GM18519 (cell line): ENCODE measurements at regions not wholly inside any gene's neighbourhood (a gene's known extent, or its start where the extent isn't known, plus 50 kb on each side); places are given as distances from the start of the nearest gene placed in this dataset.

Source experiments
- ATAC-seq: cut with Tn5 transposase; IDR thresholded peaks from one replicate; pipeline ENCODE4 v1.9.1; 2021; ENCODE audit warnings: mild to moderate bottlenecking, moderate library complexity; ENCODE audit not compliant: unreplicated experiment, low FRiP score

DNA sequence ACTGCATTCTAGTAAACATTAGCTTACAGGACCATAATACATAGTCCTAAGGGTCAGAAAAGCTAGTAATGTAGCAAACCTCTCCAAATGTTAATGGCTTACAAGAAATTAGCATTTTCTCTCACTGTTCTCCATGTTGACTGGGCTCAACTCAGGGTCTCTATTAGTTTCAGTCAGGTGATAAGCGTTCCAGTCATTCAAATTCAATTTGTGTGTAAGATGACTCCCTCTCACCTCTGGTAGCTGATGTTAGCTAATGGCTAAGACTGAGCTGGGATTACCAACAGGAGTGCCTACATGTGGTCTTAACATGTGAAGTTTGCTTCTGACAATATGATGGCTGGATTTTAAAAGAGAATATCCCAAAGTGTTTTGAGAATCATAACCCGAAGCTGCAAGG, 630.5 kb upstream of the USP15 start:
- no peak for ATAC-seq

DNA sequence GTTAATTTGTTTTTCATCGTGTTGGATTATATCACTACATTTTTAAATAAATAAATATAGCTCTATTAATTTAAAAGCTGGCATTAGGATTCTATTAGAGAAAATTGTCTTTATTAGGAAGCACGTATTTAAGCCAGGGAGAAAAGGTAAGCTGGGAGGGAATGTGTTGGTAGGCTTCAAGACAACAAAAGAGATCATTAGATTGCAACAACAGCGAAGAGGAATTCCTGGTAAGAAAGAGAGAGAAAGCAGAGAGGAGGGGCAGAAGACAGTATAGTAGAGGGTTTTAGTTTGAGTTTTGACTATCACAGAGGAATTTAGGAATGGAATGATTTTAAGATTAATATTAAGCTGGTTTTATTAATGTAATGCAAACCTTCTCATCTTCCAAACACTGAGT, 613.6 kb upstream of the USP15 start:
- ATAC-seq, result no peak

DNA sequence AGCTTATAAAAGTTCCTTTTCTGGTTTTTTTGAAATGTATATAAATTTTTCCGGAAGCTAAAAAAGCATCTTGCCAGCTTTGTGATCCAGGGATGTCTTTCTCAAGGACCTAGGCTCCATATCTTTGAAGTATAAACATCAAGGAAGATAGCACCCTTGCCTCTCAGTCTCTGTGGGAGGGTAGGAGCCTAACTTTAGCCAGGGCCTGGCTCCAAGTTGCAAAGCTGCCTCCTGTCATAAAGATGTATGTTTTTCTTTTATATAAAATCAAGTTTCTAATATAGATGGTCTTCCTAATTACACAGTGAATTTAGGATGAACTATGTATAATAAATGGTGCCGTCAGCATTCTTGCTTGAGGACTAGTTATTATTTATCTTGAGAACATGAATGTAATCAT, 612.6 kb upstream of the USP15 start:
- no peak for ATAC-seq

DNA sequence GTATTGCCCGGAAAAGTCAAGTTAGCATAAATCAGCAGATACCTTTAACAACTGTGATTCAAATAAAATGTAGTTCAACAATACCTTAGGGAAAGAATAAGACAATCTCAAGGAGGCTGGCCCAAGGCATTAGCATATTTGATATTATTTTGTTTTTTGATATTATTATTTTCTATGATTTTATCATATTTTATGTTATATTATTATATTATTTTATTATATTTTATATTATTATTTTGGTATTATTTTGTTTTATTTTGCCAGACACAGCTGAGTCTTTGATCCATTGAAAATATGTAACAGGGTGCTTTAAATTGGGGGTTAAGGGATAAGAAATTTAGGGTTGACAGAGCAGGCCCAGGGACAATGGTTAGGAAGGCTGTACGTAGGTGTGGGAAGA, 607.9 kb upstream of the USP15 start:
- no peak for ATAC-seq

DNA sequence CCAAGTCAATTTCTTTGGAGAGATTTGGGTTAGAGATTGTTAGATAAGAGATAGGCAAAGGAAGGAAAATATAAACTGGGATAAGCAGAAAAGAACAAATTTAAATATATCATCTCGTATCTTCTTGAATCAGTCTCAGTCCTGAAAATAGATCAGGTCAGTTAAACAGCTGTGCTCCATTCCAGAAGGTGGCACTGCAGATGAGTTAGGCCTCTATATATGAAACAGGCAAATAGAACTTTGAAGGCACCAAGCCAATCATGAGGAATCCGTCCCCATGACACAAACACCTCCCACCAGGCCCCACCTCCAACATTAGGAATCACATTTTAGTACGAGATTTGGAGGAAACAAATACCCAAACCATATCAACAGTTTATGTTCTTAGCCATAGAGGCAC, 605.5 kb upstream of the USP15 start:
- no peak for ATAC-seq

DNA sequence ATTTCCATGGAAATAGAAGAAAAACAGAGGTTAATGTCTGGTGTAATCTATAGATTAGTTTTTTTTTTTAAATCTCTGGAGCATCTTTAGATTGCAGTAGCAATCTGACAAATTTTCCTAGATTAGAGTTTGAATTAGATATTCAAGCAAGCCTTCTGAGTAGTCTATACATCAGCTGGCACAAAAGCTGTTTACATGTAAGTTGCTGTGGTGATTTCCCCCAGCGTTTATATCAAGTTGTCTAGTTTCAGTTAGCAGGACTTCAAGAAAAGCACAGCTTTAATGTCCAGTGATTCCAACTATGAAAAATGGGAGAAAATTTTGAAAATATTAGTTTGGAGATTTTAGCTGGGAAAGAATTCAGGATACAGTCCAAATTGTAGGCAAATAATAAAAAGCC, 605.0 kb upstream of the USP15 start:
- no peak for ATAC-seq

DNA sequence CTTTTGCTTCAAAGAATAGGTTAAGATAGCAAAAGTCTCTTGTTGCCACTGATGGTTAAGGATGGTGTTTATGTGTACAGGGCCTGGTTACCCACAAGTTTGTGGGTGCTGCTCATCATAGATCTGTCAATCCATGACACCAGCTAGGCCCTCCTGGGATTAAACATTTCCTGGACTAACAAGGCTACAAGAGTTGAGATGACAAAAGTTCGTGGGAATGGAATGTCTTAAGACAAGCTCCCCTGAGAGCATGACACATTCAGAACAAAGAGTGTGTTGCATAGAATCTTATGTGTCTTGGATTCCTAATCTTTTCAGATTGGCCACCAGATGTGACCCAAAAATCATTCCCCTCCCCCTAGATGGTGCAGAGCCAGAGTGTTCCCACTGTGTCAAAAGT, 592.5 kb upstream of the USP15 start:
- ATAC-seq, result no peak

DNA sequence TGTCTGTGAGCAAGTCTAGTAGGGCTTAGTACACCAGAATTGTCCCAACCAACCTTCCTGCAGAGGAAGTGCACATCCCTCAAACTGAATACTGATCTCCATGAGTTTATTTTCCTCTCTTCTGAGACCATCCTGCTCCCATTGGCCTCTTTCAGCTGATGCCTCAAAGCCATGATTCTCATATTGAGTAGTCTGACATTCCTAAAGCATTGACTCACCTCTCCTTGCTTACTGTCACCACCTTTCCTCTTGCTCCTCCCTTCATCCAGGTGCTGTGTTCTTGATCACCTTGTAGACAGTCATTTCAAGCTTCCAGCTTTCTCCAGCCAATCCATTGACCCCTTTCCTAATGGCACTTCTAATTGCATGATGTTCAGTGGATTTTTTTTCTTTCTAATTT, 583.7 kb upstream of the USP15 start:
- ATAC-seq, result no peak

DNA sequence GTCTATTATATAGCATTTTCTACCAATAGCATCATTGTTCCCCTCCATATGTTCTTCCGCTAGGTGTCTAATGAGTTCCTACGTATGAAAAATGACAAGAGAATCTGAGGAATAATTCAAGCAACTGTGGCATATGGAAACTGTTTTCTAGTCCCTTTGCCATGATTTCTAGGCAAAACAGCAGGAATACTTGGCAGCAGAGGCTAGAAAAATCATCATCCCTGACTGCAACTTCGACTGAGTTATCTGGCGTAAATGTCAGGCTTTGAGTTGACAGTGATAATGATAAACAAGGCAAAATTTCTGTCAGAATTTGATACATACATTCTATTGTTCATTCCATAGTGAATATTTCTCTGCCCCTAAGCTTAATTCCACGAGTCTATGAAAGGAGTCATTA, 572.8 kb upstream of the USP15 start:
- no peak for ATAC-seq

DNA sequence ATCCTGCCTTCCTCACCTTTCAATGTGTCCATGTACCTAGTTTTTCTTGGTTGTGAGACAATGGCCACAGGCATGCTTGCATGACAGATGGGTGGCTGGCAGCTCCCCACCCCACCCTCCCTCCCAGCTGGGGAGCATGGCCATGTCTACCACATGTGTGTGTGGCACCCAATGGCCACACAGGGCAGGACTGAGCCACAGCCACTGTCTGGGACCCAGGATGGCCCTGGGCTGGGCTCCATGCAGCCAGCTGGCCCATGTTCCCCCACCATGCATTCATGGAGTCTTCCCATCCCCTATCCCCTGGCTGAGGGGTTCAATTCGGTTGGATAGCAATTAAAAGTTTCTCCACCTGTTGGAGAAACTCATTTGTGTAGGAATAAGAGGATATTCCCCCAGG, 566.0 kb upstream of the USP15 start:
- no peak for ATAC-seq

DNA sequence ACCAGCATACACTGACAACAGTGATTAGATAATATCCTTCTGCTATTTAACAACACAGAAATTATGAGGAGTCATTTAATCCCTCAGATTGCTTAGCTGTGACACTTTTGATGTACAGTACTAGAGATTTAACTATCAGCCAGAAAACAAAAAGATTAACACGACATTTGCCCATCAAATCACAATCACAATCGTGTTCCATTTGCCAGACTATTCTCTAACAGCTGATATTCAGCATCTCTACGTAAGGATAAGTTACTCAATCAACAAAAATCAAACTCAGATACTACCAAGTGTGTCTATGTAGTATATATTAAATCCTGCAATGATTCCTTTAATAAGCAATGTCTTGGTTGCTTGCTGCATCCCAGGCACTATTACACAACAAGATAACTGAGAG, 558.7 kb upstream of the USP15 start:
- ATAC-seq, result no peak

DNA sequence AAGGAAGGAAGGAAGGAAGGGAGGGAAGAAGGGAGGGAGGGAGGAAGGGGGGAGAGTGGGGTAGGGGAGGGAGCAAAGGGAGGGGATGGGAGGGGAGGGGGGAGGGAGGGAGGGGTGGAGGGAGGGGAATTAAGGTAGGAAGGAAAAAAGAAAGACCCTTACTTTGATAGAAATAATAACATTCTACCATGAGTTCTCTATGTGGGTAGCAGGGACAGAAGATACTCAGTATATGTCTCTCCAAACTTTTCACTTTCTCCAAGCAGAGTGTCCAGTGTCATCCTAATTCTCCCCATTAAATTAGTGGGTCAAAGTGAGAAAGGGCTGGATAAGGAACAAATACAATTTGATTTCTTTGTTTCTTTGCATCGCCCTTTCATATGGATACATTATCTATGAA, 553.4 kb upstream of the USP15 start:
- ATAC-seq, result no peak

DNA sequence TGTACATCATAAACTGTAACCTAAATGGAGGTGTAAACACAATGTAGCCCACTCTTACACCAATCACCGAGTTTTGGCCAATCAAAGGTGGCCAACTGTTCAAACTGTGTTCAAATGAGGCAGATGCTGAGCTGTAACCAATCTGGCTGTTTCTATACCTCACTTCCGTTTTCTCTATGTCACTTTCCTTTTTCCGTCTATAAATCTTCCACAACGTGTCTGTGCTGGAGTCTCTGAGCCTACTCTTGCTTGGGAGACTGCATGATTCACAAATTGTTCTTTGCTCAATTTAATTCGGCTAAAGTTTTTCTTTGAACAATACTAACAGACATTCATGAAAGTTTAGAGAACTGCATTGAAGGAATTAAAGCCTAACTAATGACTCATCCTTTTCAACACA, 547.1 kb upstream of the USP15 start:
- ATAC-seq, result no peak

DNA sequence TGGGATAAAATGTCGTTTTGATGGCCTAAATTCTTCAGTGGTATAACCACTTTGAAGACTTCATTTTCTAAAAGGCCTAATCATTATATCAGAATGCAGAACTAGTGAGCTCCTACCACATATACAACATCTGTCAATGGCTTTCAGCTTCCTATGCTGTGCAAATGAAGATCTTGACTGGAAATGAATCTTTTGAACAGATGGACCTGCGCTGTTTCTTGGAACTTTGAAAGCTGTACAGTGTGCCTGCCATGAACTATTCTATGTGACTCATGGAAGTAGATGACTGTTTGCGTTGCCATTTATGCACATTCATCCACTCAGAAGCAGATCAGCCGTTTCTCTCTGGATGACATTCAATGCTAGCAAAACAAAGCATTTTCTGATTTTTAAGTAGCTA, 542.2 kb upstream of the USP15 start:
- no peak for ATAC-seq

DNA sequence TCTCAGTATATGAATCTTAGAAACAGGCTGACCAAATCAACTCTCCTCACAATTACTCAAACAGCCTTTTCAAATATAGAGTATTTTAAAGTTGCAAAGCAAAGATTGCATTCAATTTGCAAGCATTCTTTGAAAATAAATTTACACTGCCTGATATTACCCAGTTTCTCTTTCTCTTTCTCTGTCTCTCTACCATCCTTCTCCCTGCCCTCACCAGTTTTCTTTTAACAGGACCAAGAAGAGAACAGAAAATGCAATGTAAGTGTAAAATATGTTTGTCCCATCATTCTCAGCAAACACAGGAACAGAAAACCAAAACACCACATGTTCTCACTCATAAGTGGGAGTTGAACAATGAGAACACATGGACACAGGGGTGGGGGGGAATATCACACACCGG, 520.3 kb upstream of the USP15 start:
- no peak for ATAC-seq

DNA sequence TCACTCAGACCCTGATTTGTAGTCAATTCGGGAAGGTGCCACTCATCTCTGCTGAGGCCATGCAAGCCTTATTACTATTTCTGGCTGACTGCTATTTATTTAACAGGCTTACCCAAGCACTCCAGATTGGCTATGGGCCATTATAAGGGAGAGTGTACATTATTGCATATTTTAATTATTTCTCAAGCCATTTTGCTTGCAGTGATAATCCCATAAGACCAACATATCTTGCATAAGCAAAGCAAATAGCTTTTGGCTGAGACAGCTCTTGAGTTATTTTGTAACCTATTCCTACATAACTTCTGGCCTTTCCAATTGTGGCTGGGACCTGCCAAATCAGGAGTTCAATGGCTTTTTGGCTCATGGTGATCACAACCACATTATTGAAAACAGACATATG, 509.6 kb upstream of the USP15 start:
- ATAC-seq, result no peak

DNA sequence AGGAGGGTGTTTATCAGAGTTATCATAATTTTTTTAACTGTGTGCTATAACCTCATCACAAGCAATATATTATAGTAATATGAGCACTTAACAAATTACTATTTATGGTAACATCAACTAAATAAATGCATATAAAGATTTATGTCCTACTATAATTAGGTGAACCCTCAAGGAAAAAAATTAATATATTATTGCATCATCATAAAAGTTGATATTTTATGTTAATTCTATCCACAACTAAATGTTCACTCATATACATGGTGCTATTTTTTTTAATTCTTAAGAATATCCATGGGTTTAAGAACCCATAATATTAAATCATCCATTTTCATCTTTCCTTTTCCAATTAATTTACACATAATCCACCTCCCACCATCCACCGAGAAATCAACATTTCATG, 506.0 kb upstream of the USP15 start:
- ATAC-seq, result no peak

DNA sequence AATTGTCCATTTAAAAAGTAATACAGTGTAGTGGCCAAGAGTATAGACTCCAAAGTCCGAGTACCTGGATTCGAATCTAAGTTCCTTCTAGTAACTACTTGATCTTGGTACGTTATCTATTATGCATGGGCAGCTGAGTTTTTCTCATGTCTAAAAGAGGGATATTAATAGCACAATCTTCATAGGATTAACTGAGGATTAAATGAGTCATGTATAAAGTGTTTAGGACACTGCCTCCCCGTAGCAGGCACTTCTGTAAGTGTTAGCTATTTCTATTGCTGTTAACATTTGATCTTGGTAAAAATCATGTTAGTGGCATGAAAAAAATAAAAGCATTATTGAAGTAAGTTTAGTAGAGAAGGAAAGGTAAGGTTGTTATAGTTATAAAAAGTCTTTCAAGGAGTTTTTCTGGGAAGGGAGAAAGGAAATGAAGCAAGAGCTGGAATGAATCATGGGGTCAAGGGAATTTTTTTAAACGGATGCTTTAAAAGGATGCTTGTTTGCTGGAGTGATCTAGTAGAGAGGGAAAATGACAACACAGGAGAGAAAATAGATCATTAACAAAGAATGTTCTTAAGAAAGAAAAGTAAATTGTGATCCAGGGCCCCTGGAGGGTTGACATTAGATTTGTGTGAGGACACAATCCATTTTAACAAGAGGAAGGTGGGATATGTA, 502.2 kb upstream of the USP15 start:
- ATAC-seq, result no peak

DNA sequence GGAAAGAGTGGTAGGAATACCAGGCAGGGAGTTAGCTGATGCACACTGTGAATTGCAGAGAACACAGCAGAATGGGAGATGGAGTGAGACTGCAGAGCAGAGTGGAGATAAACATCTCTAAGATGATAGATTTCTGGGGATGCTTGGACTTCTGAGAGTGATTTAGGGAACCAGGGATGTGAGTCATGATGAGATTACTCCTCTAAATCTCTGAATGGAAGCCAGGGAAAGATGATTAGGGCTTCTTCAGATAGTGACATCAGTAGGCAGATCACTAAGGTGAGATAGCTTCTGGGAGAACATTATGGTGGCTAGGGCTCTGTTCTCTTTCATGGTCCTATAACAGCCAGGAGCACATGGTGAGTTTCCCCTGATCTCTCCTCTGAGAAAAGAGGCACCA, 501.5 kb upstream of the USP15 start:
- ATAC-seq, result no peak

DNA sequence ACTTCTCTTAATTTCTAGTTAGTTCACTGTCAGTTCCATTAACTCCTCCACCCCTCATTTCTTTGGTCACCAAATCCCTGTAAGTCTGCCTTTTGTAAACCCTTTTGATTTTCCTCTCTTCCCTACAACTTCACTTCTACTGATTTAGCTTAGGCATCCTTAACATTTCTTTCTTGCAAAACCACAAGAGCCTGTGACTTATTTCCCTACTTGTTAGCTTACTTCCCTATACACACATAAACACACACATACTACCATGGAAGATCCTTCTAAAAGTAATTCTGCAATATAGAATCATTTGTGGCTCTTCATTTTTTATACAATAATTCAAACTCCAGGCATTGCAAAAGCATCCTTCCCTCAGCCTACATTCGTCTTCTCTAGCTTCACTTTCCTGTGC, 494.3 kb upstream of the USP15 start:
- no peak for ATAC-seq

DNA sequence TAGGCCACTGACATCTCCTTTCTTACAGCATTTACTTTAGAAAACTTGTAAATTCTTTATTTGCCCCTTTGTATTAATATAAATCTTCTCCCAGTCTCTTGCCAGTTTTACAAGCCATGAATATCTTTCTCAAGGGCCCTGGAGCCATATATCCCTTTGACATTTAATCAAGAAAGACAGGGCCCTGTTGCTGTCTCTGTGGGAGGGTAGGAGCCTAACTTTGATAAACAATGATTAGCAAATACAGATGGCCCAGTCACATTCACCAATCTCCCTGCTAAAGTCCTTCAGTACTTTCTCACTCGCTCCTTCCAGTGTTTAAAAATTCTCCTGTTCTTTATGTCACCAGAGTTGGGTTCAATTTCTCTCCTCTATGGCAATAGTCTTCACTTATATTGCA, 479.8 kb upstream of the USP15 start:
- ATAC-seq, result no peak

DNA sequence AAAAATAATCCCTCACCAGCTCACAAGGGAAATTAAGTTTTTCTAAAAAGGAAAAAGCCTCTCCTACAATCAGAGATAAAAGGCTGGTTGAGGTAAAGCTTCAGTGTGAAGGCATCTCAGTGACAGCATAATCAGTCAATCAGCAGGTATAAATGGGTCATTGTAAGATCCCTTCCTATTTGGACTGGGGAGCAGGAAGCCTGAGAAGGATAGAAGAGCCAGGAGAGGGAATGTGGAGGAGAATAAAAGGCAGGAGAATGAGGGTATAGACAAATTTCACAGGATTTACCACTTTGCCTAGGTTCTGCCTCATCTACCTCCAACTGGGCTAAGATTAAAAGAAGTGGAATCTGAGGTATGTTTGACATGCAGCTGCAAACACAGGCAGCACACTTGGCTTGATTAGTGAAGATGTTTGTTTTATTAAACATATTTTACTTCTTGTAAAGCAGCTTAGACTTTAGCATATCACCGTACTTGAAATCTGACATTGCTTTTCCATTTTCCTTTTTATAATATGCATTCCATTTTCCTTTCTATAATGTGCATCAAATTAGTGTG, 479.1 kb upstream of the USP15 start:
- ATAC-seq, result no peak

DNA sequence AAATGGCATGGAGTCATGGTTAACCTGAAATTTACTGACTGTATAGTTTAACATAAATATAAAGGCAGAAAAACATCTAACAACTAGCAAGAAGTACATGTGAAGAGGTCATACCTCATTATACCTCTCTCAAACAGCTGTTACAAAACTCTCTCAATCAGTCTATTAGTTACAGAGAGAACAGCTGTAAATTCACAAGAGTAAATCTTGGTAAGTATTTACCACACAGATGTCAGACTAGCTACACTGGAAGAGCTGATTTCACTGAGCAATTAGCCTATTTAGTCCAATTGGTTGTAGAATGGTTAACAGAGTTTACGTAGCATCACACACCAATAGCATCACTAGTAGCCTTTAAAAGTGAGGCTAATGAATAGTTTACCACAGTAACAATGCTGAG, 463.4 kb upstream of the USP15 start:
- ATAC-seq, result no peak
